Mesodermal cell (in vitro differentiated cells): ENCODE measurements at regions not wholly inside any gene's neighbourhood (a gene's known extent, or its start where the extent isn't known, plus 50 kb on each side); places are given as distances from the start of the nearest gene placed in this dataset.
A peak's percentile ranks its signal among the peaks of the same experiment; 100 is the strongest.

Experiments used
- H3K27ac ChIP-seq: 2 replicates; pipeline ENCODE4 v1.7.0; 2013; ENCODE audit warnings: mild to moderate bottlenecking, low read depth, low read length, moderate library complexity; ENCODE audit not compliant: severe bottlenecking
- H3K36me3 ChIP-seq: 2 replicates; pipeline ENCODE4 v1.7.1; 2013; ENCODE audit warnings: mild to moderate bottlenecking, low read length, moderate library complexity; ENCODE audit not compliant: control insufficient read depth, insufficient read depth
- H3K4me1 ChIP-seq: one replicate; pipeline ENCODE4 v1.7.1; 2013; ENCODE audit warnings: mild to moderate bottlenecking, low read length; ENCODE audit not compliant: insufficient read depth, control insufficient read depth, poor library complexity, severe bottlenecking
- H3K4me3 ChIP-seq: 2 replicates; pipeline ENCODE4 v1.7.0; 2013; ENCODE audit warnings: low read length, control low read depth, mild to moderate bottlenecking; ENCODE audit not compliant: insufficient read depth, poor library complexity, severe bottlenecking; ENCODE audit errors: extremely low read depth
- H3K9me3 ChIP-seq: 2 replicates; pipeline ENCODE4 v1.7.1; 2013; ENCODE audit warnings: mild to moderate bottlenecking, low read length, moderate library complexity; ENCODE audit not compliant: control insufficient read depth
- WGBS, 2 experiments: methylation state at CpG; one replicate each; pipeline ENCODE4 v1.1.5; 2013; ENCODE audit warnings: missing lambda C conversion rate in 2 of 2; ENCODE audit not compliant: insufficient coverage in 2 of 2; 5-methylcytosine and 5-hydroxymethylcytosine counted together

DNA sequence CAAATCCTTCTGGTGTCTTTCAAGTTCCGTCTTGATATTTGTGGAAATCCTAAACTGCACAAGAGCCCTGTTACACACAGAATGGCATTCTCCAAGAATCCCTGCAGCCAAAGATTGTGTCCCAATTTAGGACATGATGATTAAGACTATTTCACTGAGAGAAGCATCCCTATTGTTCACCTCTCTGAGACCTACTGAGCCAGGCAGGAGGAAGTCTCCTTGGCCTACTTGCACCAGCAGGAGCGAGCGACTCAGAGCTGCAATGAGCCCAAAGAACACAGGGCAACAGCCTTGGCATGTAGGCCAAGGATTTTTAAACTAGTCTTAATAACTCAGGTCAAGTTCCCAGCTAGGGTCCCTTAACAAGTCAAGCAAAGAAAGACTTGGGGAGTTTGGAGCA is 79.4 kb upstream of the RUNX1 start:
- Histone ChIP-seq H3K4me3 (no peak overlapping the region), H3K27ac (no peak overlapping the region), H3K9me3 (peaks cover 5% of the 10 kb centered on the region), H3K4me1 (no peaks in the 10 kb centered on the region), H3K36me3 (no peaks in the 10 kb centered on the region)
- WGBS, 2 experiments = 96 to 100% methylated on average over 2 to 3 of the region's 3 CpGs

DNA sequence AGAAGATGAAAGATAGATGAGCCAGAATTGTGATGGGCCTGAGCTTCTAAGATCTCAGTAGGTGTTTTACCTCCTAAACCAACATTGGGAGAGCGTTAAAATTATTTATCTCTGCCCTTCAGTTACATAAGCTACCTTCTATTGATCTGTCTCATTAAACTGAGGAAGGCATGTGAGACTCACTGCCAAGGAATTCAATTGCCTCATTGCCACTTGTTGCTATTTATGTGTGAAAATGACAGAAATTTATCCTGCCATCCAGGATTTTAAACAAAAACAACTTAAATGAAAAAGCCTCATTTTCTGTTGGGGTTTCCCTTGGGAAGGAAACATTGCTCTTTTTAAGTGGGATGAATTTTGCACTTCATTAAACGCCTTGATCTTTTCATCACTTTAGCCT is 78.7 kb upstream of the RUNX1 start:
- H3K4me1 ChIP-seq = no peaks in the 10 kb centered on the region
- no peak overlapping the region for H3K4me3 ChIP-seq
- H3K9me3 ChIP-seq = peaks cover 5% of the 10 kb centered on the region
- no peaks in the 10 kb centered on the region for H3K36me3 ChIP-seq
- WGBS, 2 experiments = no CpG with 5 or more reads among the region's 2 CpGs
- H3K27ac ChIP-seq = no peak overlapping the region

DNA sequence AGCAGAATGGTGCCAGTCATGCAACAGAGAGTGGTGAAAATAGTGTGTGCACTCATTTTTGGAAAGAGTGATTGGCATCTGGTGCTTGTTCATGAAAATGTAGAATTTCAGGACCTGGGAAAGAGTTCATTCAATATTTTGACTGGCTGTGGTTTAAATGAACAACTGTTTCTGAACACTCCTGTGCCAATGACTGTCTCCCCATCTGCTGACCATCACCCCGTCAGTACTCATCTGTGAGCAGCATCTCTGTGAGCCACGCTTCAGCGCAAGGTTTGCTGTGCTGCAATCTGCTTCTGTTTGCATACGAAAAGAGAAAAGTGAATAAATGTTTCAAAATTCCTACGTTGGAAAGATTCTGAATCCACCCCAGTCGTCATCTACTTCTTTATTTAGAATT is 77.9 kb upstream of the RUNX1 start:
- Histone ChIP-seq H3K36me3 (no peaks in the 10 kb centered on the region), H3K27ac (no peak overlapping the region), H3K4me3 (no peak overlapping the region), H3K9me3 (peaks cover 5% of the 10 kb centered on the region), H3K4me1 (no peaks in the 10 kb centered on the region)
- 78 to 95% methylated on average over 4 of the region's 6 CpGs for WGBS, 2 experiments

DNA sequence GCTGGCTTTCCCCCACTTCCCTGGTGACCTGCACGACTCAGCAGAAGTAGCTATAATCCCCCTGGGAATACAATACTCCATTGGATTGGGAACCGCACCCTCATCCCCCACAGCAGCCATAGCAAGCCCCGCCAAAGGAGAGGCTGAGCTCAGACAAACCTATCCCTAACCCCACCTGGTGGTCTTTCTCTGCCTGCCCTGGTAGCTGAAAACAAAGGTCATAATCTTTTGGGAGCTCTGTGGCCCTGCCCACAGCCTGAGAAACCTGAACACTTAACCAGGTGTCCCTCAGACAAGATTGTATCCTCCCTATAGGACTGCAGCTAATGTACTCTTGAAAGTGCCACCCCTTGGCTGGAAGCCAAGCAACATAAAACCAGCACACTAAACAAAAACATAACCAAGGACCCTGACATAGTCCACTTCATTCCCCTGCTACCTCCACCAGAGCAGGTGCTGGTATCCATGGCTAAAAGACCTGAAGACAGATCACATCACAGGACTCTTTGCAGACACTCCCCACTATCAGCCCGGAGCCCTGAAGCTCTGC is 71.6 kb upstream of the RUNX1 start:
- Histone ChIP-seq H3K36me3 (no peaks in the 10 kb centered on the region), H3K27ac (no peak overlapping the region), H3K4me3 (no peak overlapping the region), H3K4me1 (peaks cover 4% of the 10 kb centered on the region), H3K9me3 (no peaks in the 10 kb centered on the region)
- 87% methylated on average over 3 of the region's 4 CpGs; no CpG with 5 or more reads in 1 of the 2 experiments for WGBS, 2 experiments

- Histone ChIP-seq H3K9me3 (no peaks in the 10 kb centered on the region), H3K4me3 (no peak overlapping the region), H3K4me1 (peaks cover 4% of the 10 kb centered on the region), H3K36me3 (no peaks in the 10 kb centered on the region), H3K27ac (no peak overlapping the region)
- WGBS, 2 experiments = 93% methylated on average over 5 of the region's 5 CpGs
These were observed 70.5 kb upstream of the RUNX1 start for GRCh38 chr21:35119501-35120047.

GRCh38 chr21:35116777-35117176 is 67.7 kb upstream of the RUNX1 start:
- Histone ChIP-seq H3K4me3 (no peak overlapping the region), H3K36me3 (no peaks in the 10 kb centered on the region), H3K4me1 (peaks cover 4% of the 10 kb centered on the region), H3K9me3 (peaks cover 4% of the 10 kb centered on the region), H3K27ac (no peak overlapping the region)
- WGBS, 2 experiments = 100% methylated on average over 1 of the region's 2 CpGs

DNA sequence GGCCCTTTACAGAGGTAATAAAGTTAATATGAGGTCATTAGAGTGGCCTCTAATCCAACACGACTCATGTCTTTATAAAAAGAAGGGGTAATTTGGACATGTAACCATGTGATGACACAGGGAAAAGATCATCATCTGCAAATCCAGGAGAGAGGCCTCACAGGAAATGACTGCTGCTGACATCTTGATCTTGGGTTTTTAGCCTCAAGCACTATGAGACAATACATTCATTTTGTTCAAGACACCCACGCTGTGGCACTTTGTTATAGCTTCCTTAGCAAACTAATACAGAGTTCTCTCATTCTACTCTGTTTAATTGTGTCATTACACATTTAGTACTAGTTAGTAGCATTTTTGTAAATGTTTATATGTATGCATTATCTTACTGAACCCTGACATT is 64.0 kb upstream of the RUNX1 start:
- H3K27ac ChIP-seq = no peak overlapping the region
- H3K4me3 ChIP-seq = no peak overlapping the region
- H3K9me3 ChIP-seq = peaks cover 4% of the 10 kb centered on the region
- no peaks in the 10 kb centered on the region for H3K36me3 ChIP-seq
- 91 to 100% methylated on average over 1 of the region's 2 CpGs for WGBS, 2 experiments
- H3K4me1 ChIP-seq = no peaks in the 10 kb centered on the region

GRCh38 chr21:35111321-35111930 is 62.3 kb upstream of the RUNX1 start:
- 90 to 100% methylated on average over 2 of the region's 4 CpGs for WGBS, 2 experiments
- Histone ChIP-seq H3K4me1 (no peaks in the 10 kb centered on the region), H3K9me3 (peaks cover 4% of the 10 kb centered on the region), H3K27ac (no peak overlapping the region), H3K36me3 (no peaks in the 10 kb centered on the region), H3K4me3 (no peak overlapping the region)

GRCh38 chr21:35108887-35109286 is 59.8 kb upstream of the RUNX1 start:
- 100% methylated on average over 1 of the region's 3 CpGs; no CpG with 5 or more reads in 1 of the 2 experiments for WGBS, 2 experiments
- Histone ChIP-seq H3K27ac (no peak overlapping the region), H3K9me3 (peaks cover 4% of the 10 kb centered on the region), H3K36me3 (no peaks in the 10 kb centered on the region), H3K4me3 (no peak overlapping the region), H3K4me1 (no peaks in the 10 kb centered on the region)

GRCh38 chr21:35107520-35107919 is 58.4 kb upstream of the RUNX1 start:
- Histone ChIP-seq H3K27ac (no peak overlapping the region), H3K4me3 (no peak overlapping the region), H3K4me1 (no peaks in the 10 kb centered on the region), H3K9me3 (no peaks in the 10 kb centered on the region), H3K36me3 (no peaks in the 10 kb centered on the region)
- WGBS, 2 experiments = 78 to 86% methylated on average over 4 to 5 of the region's 6 CpGs

- H3K36me3 ChIP-seq = no peaks in the 10 kb centered on the region
- no peaks in the 10 kb centered on the region for H3K4me1 ChIP-seq
- no peak overlapping the region for H3K4me3 ChIP-seq
- peak overlapping the region; percentile 46 for H3K27ac ChIP-seq
- H3K9me3 ChIP-seq = no peaks in the 10 kb centered on the region
- 55 to 71% methylated on average over 10 to 11 of the region's 11 CpGs for WGBS, 2 experiments
These were observed 57.2 kb upstream of the RUNX1 start for GRCh38 chr21:35106246-35106835.
